NCI-H1436 (cell line): ENCODE measurements at regions not wholly inside any gene's neighbourhood (a gene's known extent, or its start where the extent isn't known, plus 50 kb on each side); places are given as distances from the start of the nearest gene placed in this dataset.

Source experiments
- DNase-seq: peaks from one replicate; lab custom pipeline; 2025; lab: John Stamatoyannopoulos, UW

GRCh38 chr11:116115801-116116200, 611.6 kb upstream of the CADM1 start:
- DNase-seq: no peak

GRCh38 chr11:116114198-116114651, 610.0 kb upstream of the CADM1 start:
- DNase-seq: no peak

GRCh38 chr11:116112087-116112935, 608.1 kb upstream of the CADM1 start:
- DNase-seq: peak; percentile 70

- no peak for DNase-seq
Measured at GRCh38 chr11:116111546-116111945, 607.3 kb upstream of the CADM1 start.

GRCh38 chr11:116110802-116111201, 606.6 kb upstream of the CADM1 start:
- DNase-seq: no peak

GRCh38 chr11:116110356-116110755, 606.1 kb upstream of the CADM1 start:
- DNase-seq: no peak

- no peak for DNase-seq
Measured at GRCh38 chr11:116109228-116109627, 605.0 kb upstream of the CADM1 start.

GRCh38 chr11:116108161-116108560, 603.9 kb upstream of the CADM1 start:
- no peak for DNase-seq

GRCh38 chr11:116107229-116107628, 603.0 kb upstream of the CADM1 start:
- DNase-seq: no peak

- DNase-seq: no peak
Measured at GRCh38 chr11:116104498-116105174, 600.4 kb upstream of the CADM1 start.

- DNase-seq: no peak
Measured at GRCh38 chr11:116101902-116102301, 597.7 kb upstream of the CADM1 start.

- no peak for DNase-seq
Measured at GRCh38 chr11:116100016-116100415, 595.8 kb upstream of the CADM1 start.

- no peak for DNase-seq
Measured at GRCh38 chr11:116099541-116099940, 595.3 kb upstream of the CADM1 start.

- no peak for DNase-seq
Measured at GRCh38 chr11:116096272-116096995, 592.2 kb upstream of the CADM1 start.

- DNase-seq: no peak
Measured at GRCh38 chr11:116093481-116094270, 589.5 kb upstream of the CADM1 start.

GRCh38 chr11:116093065-116093464, 588.9 kb upstream of the CADM1 start:
- DNase-seq: no peak

GRCh38 chr11:116086426-116086825, 582.2 kb upstream of the CADM1 start:
- DNase-seq: no peak

- no peak for DNase-seq
Measured at GRCh38 chr11:116085031-116085635, 580.9 kb upstream of the CADM1 start.

- DNase-seq: no peak
Measured at GRCh38 chr11:116084511-116084910, 580.3 kb upstream of the CADM1 start.

- DNase-seq: no peak
Measured at GRCh38 chr11:116082256-116082655, 578.0 kb upstream of the CADM1 start.

- DNase-seq: no peak
Measured at GRCh38 chr11:116079580-116079979, 575.4 kb upstream of the CADM1 start.
